ENCODE measurements at regions not wholly inside any gene's neighbourhood (a gene's known extent, or its start where the extent isn't known, plus 50 kb on each side); places are given as distances from the start of the nearest gene placed in this dataset.

GRCh38 chr5:124245276-124245675 lies 501.2 kb downstream of the ZNF608 start:
- TF ChIP-seq CTCF (tag by site-specific recombination; IDR thresholded peaks at IDR 0.05): no peak
- TF ChIP-seq ZNF174 (tag by site-specific recombination; IDR thresholded peaks at IDR 0.05): no peak
- TF ChIP-seq YY1 (tag by site-specific recombination; IDR thresholded peaks at IDR 0.05): no peak

Measured in HEK293 (cell line).